ENCODE measurements at regions not wholly inside any gene's neighbourhood (a gene's known extent, or its start where the extent isn't known, plus 50 kb on each side); places are given as distances from the start of the nearest gene placed in this dataset.

GRCh38 chr5:12258549-12258948 is 354.3 kb upstream of the CTNND2 start:
- TF ChIP-seq CTCF (IDR thresholded peaks at IDR 0.05), result no peak
- no peak for TF ChIP-seq EZH2phosphoT487 (IDR thresholded peaks at IDR 0.05)
